Posterior vena cava (tissue), 2 donors: ENCODE measurements at regions not wholly inside any gene's neighbourhood (a gene's known extent, or its start where the extent isn't known, plus 50 kb on each side); places are given as distances from the start of the nearest gene placed in this dataset.

Source experiments
- DNase-seq: peaks from one replicate; pipeline ENCODE4 v3.0.0-alpha.2; 2020; ENCODE audit warnings: low spot score
- intact Hi-C, 2 donors: fragments of 100-400 bp; cut with DNase I; formaldehyde crosslinking; loops; one replicate each; pipeline versions ENCODE4 v1.14.1 to v1.14.2; 2022 to 2023
- donor health status: DM: yes; HTN: yes; CAD: no.
- donor health status: DM: yes; HTN: yes; CAD: no.

DNA sequence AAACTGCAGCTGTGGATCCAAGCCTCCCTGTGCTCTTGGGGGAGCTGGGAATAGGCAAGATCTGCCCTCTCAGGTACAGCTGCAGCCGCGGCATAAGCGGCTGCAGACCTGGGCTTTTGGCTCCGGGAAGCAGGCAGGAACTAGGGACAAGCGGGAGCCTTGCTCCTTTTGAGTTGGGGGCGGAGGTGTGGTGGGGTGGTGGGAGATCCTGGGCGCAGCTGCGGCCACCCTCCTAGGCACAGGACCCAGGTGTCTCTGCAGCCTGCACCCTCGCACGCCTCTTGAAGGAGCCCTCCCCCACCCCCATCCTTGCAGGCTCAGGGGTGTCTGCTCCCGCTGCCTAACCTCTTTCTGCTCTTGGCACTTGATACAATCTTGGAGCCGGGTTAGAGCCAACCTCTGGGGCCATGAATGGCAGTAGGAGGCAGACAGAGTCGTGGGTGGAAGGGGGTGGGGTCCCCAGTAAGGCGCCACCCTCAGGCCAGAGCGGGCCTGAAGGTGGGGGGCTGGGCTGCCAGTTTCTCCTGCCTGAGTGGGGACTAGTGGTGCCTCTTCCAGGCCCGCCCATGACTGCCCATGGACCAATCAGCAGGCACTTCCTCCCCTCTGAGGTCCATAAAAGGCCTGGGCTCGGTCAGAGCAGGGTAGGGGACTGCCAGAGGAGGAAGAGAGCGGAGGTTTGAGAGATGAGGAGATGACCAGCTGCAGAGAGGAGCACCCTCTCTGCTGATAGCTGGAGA, 267.6 kb upstream of the TNC start:
- no peak for DNase-seq
- intact Hi-C loops = no loop called here

- intact Hi-C loops = no loop called here
- DNase-seq = no peak
Observed at GRCh38 chr9:115386963-115387770, 269.2 kb upstream of the TNC start.

- intact Hi-C loops = no loop called here
- no peak for DNase-seq
Observed at GRCh38 chr9:115391168-115391825, 273.3 kb upstream of the TNC start.

- intact Hi-C loops = no loop called here
- DNase-seq = no peak
Observed at GRCh38 chr9:115393976-115394775, 276.2 kb upstream of the TNC start.

DNA sequence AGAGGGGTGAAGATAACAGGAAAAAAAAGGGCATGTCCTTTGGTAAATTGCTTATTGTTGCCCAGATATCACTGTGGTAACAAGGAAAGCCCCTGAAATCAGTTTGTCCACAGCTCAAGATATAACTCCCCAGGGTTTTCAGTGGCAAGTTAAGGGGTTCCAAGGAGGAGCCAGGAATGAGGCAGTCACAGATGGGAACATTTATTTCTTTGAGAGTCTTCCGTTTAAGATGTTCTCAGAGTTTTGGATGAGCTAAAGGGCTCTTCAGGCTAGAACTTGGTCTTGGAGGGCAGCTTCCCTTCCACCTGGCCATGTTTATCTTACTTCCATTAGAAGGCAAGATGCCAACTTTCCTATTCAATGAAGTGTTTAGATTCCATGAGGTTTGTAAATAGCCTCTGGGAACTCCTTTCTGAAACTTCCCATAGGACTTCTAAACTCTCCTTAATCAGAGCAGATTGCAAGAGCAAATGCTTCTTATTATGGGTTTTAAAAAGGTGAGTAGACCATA, 277.6 kb upstream of the TNC start:
- intact Hi-C loops = no loop called here

DNA sequence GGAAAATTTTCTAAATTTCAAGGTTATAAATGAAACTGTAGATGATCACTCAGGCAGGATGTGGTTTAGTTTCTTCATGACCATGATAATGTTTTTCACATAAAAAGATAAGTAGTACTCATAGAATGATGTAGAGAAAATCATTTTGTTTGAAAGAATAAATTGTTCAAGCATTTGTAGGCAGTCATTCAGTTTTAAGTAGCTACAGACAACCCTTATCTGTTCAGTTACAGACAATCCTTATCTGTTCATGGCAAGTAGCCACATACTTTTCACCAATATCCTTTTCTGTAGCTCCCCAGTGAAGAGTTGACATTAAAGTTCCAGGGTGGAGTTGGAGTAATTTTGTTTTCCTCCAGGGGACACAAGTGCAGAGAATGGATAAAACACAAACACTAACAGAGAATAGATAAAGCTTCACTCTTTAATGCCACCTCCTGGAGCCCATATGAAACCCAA, 278.1 kb upstream of the TNC start:
- no peak for DNase-seq
- intact Hi-C loops = no loop called here

More for the DNA sequence above, 277.6 kb upstream of the TNC start:
- DNase-seq = no peak

DNA sequence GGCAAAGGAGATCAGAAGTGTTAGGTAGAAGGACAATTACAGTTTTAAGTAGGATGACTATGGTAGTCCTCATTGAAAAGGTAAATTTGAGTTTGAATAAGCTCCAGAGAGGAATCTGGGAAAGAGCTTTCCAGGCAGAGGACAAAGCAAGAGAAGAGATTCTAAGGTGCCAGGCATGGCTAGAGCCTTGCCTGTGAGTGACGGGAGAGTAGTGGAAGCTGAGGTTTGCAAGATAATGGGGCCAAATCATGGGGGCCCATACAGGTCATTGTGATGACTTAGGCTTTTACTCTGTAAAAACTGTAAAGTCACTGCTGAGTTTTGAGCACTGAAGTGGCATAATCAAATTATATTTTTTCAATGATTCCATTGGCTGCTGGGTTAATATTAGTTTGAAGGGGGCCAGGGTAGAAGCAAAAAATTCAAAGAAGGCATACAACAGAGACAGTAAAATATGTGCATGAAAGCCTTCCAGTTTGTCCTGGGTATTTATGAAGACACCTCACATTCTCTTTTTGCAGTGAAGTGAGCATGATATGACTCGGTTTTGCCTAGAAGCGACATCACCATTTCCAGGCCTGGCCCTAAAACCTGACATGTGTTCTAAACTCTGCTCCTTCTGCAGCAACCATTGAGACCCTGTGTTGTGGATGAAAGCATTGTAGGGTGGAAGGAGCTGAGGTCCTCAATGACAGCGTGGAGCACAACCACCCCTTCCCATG, 279.8 kb upstream of the TNC start:
- intact Hi-C loops = no loop called here
- no peak for DNase-seq

- intact Hi-C loops = no loop called here
- no peak for DNase-seq
Observed at GRCh38 chr9:115398313-115398650, 280.3 kb upstream of the TNC start.

DNA sequence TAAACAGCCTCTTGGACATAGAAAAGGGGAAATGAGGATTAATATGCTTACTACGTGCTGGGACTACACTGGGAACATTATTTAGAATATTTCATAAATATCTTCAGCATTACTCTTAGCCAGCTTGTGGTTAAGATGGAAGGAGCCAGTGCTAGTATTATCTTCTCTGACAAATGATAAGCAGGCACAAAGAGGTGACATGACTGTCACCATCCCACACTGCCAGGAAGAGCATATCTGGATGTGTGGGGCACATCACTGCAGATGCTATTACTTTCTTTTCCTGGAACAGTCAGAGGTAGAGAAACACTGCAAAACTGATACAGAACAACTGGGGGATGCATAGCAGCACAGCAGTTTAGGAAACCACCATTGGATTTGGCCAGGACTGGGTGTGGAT, 281.0 kb upstream of the TNC start:
- intact Hi-C loops = no loop called here
- no peak for DNase-seq

- DNase-seq = no peak
Observed at GRCh38 chr9:115400796-115401195, 282.8 kb upstream of the TNC start.

DNA sequence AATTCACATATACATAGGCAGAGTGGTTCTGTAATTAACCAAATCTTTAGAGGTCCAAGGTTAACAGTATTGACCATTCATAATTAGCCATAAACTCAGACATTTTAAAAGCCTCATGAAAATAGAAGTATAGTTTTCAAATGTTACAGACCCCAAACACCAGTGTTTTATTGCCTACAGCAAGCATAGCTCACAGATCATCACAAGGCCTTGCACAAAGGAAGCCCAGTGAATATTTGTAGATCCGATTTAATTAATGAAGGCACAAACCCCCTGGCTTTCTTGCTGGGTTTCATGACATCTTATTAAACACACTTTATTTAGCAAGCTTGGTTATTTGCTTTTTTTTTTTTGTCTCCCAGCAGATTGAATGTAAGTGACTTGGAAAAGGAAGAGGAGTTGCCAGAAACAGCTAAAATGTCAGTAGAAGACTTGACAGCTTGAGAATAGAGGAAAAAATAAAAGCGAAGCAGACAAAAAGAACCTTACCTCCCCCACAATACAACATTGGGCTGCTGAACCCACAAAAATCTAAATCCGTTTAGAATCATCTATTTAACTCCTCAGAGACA, 283.9 kb upstream of the TNC start:
- intact Hi-C loops = no loop called here
- no peak for DNase-seq

More at GRCh38 chr9:115400796-115401195, 282.8 kb upstream of the TNC start:
- intact Hi-C loops = no loop called here

DNA sequence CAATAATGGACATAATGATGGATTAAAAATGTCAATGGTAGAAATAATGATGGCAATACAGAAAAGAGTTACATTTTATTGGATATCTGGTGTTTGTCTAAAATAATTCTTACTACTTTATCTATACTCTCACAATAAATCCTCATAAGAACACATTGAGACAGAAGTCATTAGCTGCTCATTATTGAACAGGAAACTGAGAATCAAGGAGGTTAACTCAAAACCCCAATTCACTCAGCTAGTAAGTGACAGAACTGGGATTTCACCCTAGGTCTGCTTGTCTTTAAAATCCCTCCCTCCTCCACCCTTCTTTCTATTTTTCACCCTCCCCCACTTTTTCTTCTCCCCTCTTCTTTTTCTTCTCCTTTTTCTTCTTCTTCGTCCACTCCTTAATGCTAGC, 285.8 kb upstream of the TNC start:
- no peak for DNase-seq
- intact Hi-C loops = no loop called here

GRCh38 chr9:115404311-115404710, 286.4 kb upstream of the TNC start:
- DNase-seq = no peak
- intact Hi-C loops = no loop called here

- intact Hi-C loops = no loop called here
- DNase-seq = no peak
Observed at GRCh38 chr9:115411516-115411915, 293.6 kb upstream of the TNC start.

GRCh38 chr9:115411993-115412452, 294.1 kb upstream of the TNC start:
- DNase-seq = no peak
- intact Hi-C loops = no loop called here

DNA sequence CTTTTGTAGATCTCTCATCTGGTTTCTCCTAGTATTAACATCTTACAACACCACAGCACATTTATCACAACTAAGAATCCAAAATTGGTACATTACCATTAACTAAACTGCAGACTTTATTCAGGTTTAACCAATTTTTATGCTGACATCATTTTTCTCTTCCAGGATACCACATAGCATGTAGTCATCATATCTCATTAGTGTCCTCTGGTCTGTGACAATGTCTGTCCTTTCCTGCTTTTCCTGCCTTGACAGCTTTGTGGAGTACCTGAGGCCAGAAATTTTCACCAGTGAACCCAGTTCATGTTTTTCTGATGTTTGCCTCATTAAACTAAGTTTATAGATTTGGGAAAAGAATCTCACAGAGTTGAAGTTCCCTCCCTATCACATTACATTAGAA, 294.7 kb upstream of the TNC start:
- intact Hi-C loops = no loop called here
- DNase-seq = no peak

DNA sequence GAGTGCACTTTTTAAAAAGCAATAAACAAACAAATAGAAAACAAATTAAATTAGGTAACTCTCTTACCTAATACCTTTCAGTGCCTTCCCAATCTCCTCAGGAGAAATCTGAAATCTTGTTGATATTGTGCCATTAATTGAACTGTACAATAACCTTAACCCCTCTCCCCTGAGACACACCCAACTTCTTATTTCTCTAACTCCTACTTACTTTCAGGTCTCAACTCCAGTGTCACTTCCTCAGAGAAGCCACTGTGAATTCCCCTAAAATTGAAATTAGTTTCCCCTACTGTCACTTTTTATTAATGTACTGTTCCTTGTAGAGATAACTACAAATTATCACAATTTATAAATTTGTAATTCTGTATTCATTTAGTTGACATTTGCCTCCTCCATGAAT, 295.3 kb upstream of the TNC start:
- DNase-seq = no peak
- intact Hi-C loops = no loop called here

GRCh38 chr9:115413766-115414382, 295.9 kb upstream of the TNC start:
- intact Hi-C loops = no loop called here
- DNase-seq = no peak
